ENCODE measurements at regions not wholly inside any gene's neighbourhood (a gene's known extent, or its start where the extent isn't known, plus 50 kb on each side); places are given as distances from the start of the nearest gene placed in this dataset.
"Not testable (repeated sequence)": the region's sequence is repeated elsewhere in the genome, so short reads cannot be mapped to it uniquely, and the experiment has no call there.

- TF ChIP-seq, protein P1, sequence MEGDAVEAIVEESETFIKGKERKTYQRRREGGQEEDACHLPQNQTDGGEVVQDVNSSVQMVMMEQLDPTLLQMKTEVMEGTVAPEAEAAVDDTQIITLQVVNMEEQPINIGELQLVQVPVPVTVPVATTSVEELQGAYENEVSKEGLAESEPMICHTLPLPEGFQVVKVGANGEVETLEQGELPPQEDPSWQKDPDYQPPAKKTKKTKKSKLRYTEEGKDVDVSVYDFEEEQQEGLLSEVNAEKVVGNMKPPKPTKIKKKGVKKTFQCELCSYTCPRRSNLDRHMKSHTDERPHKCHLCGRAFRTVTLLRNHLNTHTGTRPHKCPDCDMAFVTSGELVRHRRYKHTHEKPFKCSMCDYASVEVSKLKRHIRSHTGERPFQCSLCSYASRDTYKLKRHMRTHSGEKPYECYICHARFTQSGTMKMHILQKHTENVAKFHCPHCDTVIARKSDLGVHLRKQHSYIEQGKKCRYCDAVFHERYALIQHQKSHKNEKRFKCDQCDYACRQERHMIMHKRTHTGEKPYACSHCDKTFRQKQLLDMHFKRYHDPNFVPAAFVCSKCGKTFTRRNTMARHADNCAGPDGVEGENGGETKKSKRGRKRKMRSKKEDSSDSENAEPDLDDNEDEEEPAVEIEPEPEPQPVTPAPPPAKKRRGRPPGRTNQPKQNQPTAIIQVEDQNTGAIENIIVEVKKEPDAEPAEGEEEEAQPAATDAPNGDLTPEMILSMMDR (IDR thresholded peaks at IDR 0.05; ENCODE audit: control insufficient read depth, extremely low read depth, insufficient read depth), result no peak
- no peak overlapping the region for H3K4me3 ChIP-seq (ENCODE audit: low read depth, low read length)
- DNase-seq (ENCODE audit: low read depth), result no peak
Measured at GRCh38 chr14:83899706-83900105, 1630.2 kb upstream of the FLRT2 start.

DNA sequence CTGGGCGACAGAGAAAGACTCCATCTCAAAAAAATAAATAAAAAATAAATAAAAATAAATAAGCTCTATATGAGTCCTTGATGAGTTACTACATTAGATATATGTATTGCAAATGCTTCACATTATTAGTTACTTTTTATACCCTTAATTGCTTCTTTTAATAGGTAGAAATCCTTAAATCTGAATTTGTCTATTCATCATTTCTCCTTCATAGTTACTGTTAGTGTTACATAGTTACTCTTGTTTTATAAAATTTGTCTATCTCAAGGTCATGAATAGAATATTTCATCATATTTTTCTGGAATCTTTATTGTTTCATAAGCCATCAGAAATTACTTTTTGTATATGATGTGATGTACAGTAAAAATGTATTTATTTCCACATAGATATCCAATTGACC, 1624.8 kb upstream of the FLRT2 start:
- TF ChIP-seq, protein P1 (IDR thresholded peaks at IDR 0.05; ENCODE audit: control insufficient read depth, extremely low read depth, insufficient read depth), result no peak
- H3K4me3 ChIP-seq (ENCODE audit: low read depth, low read length), result no peak overlapping the region
- no peak for DNase-seq (ENCODE audit: low read depth)

DNA sequence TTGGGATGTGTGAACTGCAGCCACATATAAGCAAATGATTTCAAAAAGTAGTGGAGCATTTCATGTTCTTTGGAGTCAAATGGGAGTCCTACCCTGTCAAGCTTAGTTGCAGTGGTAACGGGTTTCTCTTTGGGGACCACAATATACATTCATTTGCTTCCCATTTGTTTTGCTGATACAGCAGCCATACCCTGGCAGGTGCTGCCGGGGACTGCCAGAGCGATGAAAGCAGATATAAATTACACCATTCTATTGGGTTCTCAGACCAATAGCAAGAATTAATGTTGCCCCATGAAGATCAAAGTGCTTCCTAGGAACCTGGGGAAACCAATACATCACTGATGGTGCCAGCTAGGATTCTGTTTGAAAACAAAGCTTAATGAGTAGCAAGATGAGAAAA, 1621.5 kb upstream of the FLRT2 start:
- H3K4me3 ChIP-seq (ENCODE audit: low read depth, low read length), result no peak overlapping the region
- DNase-seq (ENCODE audit: low read depth), result no peak
- TF ChIP-seq, protein P1 (IDR thresholded peaks at IDR 0.05; ENCODE audit: control insufficient read depth, extremely low read depth, insufficient read depth), result no peak

DNA sequence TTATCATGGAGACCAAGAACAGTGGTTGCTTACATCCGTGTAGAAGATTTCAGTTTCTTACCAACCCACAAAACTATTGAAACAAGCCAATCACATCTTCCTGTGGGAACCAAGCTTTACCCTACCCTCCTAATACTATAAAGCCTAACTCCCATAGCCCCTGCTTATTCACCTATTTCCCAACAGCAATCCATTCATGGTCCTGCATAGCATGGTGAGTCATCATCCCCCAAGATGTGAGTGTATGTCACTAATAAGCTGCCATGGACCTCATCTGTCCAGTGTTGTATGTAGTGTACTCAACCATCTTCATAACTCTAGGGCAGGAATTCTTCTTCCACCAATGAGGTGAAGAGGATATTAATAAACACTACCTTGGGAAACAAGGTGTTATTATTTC, 1620.4 kb upstream of the FLRT2 start:
- TF ChIP-seq, protein P1 (IDR thresholded peaks at IDR 0.05; ENCODE audit: control insufficient read depth, extremely low read depth, insufficient read depth), result no peak
- DNase-seq (ENCODE audit: low read depth), result no peak
- no peak overlapping the region for H3K4me3 ChIP-seq (ENCODE audit: low read depth, low read length)

GRCh38 chr14:83912032-83912642, 1617.8 kb upstream of the FLRT2 start:
- H3K4me3 ChIP-seq (ENCODE audit: low read depth, low read length), result no peak overlapping the region
- TF ChIP-seq, protein P1 (IDR thresholded peaks at IDR 0.05; ENCODE audit: control insufficient read depth, extremely low read depth, insufficient read depth), result no peak
- no peak for DNase-seq (ENCODE audit: low read depth)

DNA sequence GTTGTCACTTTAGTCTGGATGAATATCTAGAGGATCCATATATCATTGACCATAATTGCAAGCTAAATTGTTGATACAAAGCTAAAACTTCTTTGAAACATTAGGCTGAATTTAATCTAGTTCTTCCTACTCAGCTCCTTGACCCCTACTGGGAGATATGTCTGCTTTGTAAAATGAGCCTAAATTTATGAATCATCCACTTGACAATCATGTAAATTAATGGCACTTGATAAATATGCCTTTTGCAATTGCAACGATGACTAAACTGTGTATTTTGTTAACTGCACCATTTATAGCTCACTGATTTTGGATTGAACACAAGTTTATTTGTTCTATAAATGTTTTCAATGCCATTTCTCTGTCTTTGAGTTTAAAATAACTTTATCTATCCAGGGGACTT, 1616.5 kb upstream of the FLRT2 start:
- TF ChIP-seq, protein P1 (IDR thresholded peaks at IDR 0.05; ENCODE audit: control insufficient read depth, extremely low read depth, insufficient read depth), result no peak
- no peak for DNase-seq (ENCODE audit: low read depth)
- H3K4me3 ChIP-seq (ENCODE audit: low read depth, low read length), result no peak overlapping the region

DNA sequence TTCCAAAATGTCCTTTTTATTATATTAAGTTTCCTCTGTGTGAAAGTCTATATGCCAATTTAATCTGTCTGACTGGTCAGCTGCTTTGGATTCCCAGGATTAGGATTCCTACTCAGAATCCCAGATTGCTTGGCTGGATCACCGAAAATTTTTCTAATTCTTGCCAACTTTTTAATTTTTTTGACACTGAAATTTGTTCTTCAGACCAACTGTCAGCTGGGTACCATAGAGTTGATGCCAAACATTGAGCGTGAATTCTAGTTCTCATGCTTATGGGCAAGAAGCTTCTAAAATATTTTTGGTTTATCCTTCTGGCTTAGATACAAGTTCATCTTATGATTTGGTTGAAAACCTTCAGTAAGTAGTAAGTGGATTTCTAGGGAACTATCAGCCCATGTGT, 1611.4 kb upstream of the FLRT2 start:
- no peak for DNase-seq (ENCODE audit: low read depth)
- TF ChIP-seq, protein P1 (IDR thresholded peaks at IDR 0.05; ENCODE audit: control insufficient read depth, extremely low read depth, insufficient read depth), result no peak
- no peak overlapping the region for H3K4me3 ChIP-seq (ENCODE audit: low read depth, low read length)

- not testable (repeated sequence) for DNase-seq (ENCODE audit: low read depth); H3K4me3 ChIP-seq (ENCODE audit: low read depth, low read length)
Measured at GRCh38 chr14:83919675-83920074, 1610.3 kb upstream of the FLRT2 start.

All from LNCaP clone FGC (cell line).